BJ (cell line): ENCODE measurements at regions not wholly inside any gene's neighbourhood (a gene's known extent, or its start where the extent isn't known, plus 50 kb on each side); places are given as distances from the start of the nearest gene placed in this dataset.

Experiments
- CTCF ChIA-PET: fragments of 350-600 bp; formaldehyde crosslinking; extraction: SDS; loops from one replicate; lab custom pipeline; 2021; ENCODE audit warnings: antibody characterized with exemption, inconsistent platforms; lab: Yijun Ruan, JAX
- POLR2A ChIA-PET: fragments of 300-600 bp; sonication (Branson Sonifier 250); formaldehyde crosslinking; extraction: SDS; loops from one replicate; lab custom pipeline; 2021; ENCODE audit warnings: antibody characterized with exemption; lab: Charles Lee
- DNase-seq: peaks from one replicate; pipeline ENCODE4 v3.0.0-alpha.2; 2011; ENCODE audit warnings: low read depth
- H3K27me3 ChIP-seq: 2 replicates; pipeline ENCODE4 v1.6.0; 2011; ENCODE audit warnings: low read length; ENCODE audit not compliant: control insufficient read depth, insufficient read depth
- H3K36me3 ChIP-seq: 2 replicates; pipeline ENCODE4 v1.5.1; 2011; ENCODE audit warnings: low read length; ENCODE audit not compliant: control insufficient read depth, insufficient read depth
- H3K4me3 ChIP-seq: 2 replicates; pipeline ENCODE4 v1.5.1; 2011; ENCODE audit warnings: low read depth, mild to moderate bottlenecking, control low read depth, low read length
- CTCF ChIP-seq: IDR thresholded peaks from 2 replicates; pipeline ENCODE4 v1.5.1; 2011; ENCODE audit warnings: low read depth, mild to moderate bottlenecking, control low read depth, inconsistent platforms, low read length, moderate library complexity; ENCODE audit not compliant: insufficient read depth

GRCh38 chr5:51053361-51053760, 329.9 kb upstream of the ISL1 start:
- no peak overlapping the region for H3K4me3 ChIP-seq
- ChIA-PET CTCF (no interaction called here), POLR2A (no interaction called here)
- H3K27me3 ChIP-seq: no peaks in the 10 kb centered on the region
- no peak for DNase-seq
- no peak for TF ChIP-seq CTCF
- no peaks in the 10 kb centered on the region for H3K36me3 ChIP-seq

GRCh38 chr5:51060953-51061352, 322.3 kb upstream of the ISL1 start:
- Histone ChIP-seq H3K27me3 (no peaks in the 10 kb centered on the region), H3K36me3 (no peaks in the 10 kb centered on the region), H3K4me3 (no peak overlapping the region)
- no peak for DNase-seq
- POLR2A ChIA-PET: no interaction called here
- CTCF ChIA-PET: interaction anchor here (0.7 kb wide), 1 partner anchor 105 kb away, joined by 3 read pairs; no protein-coding TSS in a partner anchor
- no peak for TF ChIP-seq CTCF

DNA sequence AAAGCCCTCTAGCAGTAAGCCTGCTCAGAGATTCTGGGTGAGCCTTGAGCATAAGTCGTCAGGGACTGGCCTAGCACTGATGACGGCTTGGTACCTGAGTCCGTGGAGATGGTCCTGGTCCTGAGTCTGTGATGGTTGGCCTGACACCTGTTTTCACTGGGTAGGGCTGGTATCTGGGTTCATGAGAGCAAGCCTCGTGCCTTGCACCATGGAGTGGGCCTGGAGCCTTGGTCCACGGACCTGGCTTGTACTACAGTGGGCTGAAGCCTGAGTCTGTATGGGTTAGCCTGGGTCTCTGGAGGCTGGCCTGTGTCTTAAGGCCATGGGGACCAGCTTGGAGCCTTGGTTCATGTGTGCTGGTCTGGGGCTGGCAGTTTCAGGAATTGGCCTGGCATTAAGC, 310.3 kb upstream of the ISL1 start:
- CTCF ChIA-PET: no interaction called here
- no peaks in the 10 kb centered on the region for H3K36me3 ChIP-seq
- no peak overlapping the region for H3K4me3 ChIP-seq
- POLR2A ChIA-PET: no interaction called here
- no peak for TF ChIP-seq CTCF
- no peak for DNase-seq
- H3K27me3 ChIP-seq: no peaks in the 10 kb centered on the region

DNA sequence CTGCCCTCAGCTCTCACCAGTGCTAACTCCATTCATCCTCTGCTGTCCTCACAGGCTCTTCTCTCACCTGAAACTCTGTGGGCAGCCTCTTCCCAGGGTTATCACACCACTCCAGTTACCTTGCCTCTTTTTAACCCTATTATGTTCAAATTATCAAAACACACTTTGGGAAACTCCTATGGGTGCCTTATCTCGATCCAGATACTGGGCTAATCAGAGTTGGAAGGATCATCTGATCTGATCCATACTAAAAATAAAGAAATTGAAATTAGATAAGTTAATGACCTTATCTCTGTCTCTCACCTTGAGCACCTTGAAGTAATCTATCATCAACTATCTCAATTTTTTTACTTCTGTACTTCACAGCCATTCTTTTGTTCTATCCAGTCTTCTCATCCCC, 300.5 kb upstream of the ISL1 start:
- Histone ChIP-seq H3K4me3 (no peak overlapping the region), H3K27me3 (no peaks in the 10 kb centered on the region), H3K36me3 (no peaks in the 10 kb centered on the region)
- no peak for DNase-seq
- ChIA-PET POLR2A (no interaction called here), CTCF (no interaction called here)
- no peak for TF ChIP-seq CTCF

GRCh38 chr5:51091816-51092215, 291.4 kb upstream of the ISL1 start:
- POLR2A ChIA-PET: no interaction called here
- TF ChIP-seq CTCF: no peak
- no peaks in the 10 kb centered on the region for H3K27me3 ChIP-seq
- H3K36me3 ChIP-seq: no peaks in the 10 kb centered on the region
- no peak overlapping the region for H3K4me3 ChIP-seq
- DNase-seq: no peak
- CTCF ChIA-PET: no interaction called here
